HuH-7.5 (cell line): ENCODE measurements at regions not wholly inside any gene's neighbourhood (a gene's known extent, or its start where the extent isn't known, plus 50 kb on each side); places are given as distances from the start of the nearest gene placed in this dataset.

Experiments
- DNase-seq: peaks from one replicate; pipeline ENCODE4 v3.0.0; 2011; ENCODE audit warnings: low spot score

DNA sequence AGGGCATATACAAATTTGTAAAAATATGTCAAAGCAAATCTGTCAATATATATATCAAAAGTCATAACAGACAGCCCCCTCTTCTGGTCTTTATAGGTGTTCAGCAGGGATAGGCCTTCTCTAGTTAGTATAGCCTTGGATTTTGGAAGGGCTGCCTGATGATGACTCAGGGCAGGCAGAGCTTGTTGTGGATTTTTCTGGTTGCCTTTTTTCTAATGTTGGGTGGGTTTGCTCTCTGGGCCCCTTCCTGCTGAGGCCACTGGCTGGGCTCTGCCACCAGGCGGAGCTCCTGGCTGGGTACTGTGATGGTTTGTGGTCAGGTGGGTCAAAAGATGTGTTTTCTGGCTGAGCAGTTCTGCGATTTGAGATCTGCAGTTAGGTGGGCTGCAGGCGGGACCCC is 294.2 kb downstream of the GRIA2 start:
- DNase-seq, result no peak

DNA sequence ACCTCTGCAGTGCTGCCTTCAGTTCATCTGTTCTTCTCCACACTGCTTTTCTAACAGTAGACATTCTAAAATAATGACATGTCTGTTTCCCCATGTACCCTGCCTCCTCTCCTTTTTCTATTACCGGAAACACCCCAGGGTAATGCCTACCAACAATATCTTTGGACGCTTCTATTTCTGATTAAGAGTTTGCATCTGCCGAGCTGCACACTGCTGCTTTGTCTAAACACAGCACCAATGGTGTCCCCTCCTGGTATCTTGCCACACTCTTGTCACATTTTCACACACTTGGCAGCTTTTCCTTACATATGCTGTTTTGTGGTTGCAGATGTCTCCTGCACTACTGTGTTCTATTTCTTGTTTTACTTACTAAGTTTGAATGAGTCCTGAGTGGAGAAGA is 288.8 kb downstream of the GRIA2 start:
- DNase-seq, result no peak

DNA sequence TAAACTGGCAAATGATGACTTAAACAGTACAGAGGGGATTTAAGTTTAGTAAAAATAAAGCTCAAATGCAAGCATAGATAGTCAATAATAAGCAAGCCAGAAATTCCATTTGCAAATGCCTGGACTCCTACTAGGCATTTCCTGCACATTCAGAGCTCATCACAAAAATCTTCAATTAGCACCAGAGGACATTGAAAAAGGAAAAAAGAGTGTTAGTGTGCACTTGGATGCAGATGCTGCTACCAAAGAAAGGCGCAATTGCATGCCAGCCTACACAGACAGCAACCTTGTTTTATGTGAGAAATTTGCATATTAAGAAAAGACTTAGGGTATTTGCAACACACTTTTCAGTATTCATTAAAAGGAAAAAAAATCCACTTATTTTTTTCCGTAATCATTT is 282.1 kb downstream of the GRIA2 start:
- no peak for DNase-seq

GRCh38 chr4:157459785-157460184 is 239.3 kb downstream of the GRIA2 start:
- no peak for DNase-seq

DNA sequence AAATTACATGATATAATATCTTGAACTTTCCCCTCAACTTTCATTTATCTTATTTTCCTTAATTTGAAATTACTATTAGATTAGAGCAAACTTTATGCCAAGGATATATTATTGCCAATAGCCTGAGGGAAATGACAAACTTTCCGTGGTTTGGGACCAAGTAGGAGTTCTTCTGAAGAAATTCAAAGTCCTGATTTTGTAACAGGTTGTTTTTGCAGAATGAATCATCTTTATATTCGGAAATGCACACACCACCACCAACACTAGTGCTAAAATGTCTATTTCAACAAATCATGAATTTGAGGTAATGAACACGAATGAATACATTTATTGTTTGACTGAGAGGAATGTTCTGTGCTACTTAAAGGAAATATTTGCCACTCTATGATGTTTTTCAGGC is 226.7 kb downstream of the GRIA2 start:
- no peak for DNase-seq

GRCh38 chr4:157444014-157444413 is 223.5 kb downstream of the GRIA2 start:
- no peak for DNase-seq

DNA sequence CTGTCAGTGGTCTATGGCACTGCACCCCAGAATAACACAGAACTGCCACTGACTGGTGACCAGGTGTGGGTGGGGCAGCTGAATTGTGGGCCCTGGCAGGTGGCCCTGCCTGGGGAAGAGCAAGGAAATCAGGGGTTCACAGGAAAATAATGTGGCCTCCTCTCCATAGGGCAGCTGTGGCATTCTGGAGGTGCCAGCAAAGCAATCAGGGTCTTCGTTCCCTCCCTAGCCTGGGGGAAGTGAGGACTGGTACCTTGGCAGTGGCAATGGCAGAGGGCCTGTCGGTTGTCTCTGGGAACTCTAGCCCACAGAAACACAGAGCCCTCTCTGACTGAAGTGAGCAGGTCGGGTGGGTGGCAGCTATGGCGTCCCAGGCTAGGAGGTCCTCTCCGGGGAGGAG is 223.0 kb downstream of the GRIA2 start:
- no peak for DNase-seq

DNA sequence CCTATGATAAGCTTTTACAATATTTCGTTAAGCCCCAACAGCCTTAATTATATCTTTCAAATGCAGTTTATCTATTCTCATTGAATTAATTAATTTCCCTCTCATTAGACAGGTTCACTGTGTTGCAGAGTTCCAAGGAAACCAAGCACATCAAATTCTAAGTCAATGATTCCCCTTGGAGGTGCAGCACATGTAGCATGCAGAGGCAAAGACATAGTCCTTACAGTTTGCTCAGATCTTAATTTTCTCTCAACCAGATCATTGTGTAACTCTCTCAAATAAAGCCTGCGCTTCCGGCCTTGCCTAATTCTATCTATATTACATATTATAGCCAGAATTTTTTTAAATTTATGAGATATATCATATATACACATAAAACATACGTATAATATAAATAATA is 205.4 kb downstream of the GRIA2 start:
- DNase-seq, result no peak

DNA sequence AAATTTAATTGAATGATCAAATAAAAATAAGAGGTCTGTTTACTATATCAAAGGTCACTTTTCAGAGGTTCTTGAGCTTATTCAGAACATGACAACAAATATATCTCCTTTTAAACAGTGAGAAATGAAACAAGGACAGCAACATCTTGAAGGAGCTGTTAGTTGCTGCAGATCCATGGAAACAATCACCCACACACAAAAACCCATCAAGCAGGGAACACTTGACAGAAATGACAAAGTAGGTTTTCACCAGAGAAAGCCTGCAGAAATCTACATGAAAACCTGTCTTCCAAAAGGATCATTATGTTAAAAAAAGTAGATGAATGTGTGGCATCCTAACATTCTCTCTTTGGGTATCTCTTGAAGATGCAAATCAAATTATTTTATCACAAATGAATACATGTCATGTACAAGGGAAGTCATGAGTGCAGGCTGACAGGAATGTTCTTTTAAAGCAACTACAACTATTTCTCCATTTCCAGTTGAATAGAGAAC is 203.0 kb downstream of the GRIA2 start:
- no peak for DNase-seq

DNA sequence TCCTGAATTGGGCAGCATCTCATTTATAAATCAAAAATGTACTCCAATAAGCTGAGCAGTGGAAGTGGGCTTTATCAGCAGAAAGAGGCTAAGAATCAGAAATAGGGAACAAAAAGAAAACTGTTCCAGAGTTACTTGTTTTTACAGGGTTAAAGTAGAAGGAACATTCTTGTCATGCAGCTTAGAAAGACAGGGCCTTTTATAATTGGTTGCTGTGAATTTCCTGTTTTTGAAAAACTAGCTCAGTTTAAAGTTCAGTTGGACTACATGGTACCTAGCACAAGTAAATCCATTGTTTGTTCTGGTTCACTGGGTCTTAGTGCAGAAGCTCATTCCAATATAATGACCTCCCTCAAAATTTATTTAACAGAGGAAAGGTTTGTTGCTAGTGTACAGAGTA is 200.8 kb downstream of the GRIA2 start:
- no peak for DNase-seq
